HCT116 (cell line): ENCODE measurements at regions not wholly inside any gene's neighbourhood (a gene's known extent, or its start where the extent isn't known, plus 50 kb on each side); places are given as distances from the start of the nearest gene placed in this dataset.

Experiments used
- ELF1 ChIP-seq: IDR thresholded peaks from 2 replicates; pipeline ENCODE4 v1.6.1; 2012; ENCODE audit warnings: low read depth, borderline replicate concordance
- POLR2A ChIP-seq: IDR thresholded peaks from 2 replicates; pipeline ENCODE4 v1.7.0; 2011; ENCODE audit warnings: borderline replicate concordance; ENCODE audit not compliant: insufficient read depth, insufficient read length; ENCODE audit errors: extremely low read depth
- POLR2AphosphoS5 ChIP-seq: IDR thresholded peaks from 2 replicates; pipeline ENCODE4 v1.6.1; 2011; ENCODE audit warnings: mild to moderate bottlenecking, low read depth, low read length, moderate library complexity
- SIN3A ChIP-seq: IDR thresholded peaks from 2 replicates; pipeline ENCODE4 v1.6.1; 2012; ENCODE audit warnings: low read depth
- SP1 ChIP-seq: IDR thresholded peaks from 2 replicates; pipeline ENCODE4 v1.6.1; 2012; ENCODE audit warnings: low read depth
- YY1 ChIP-seq: IDR thresholded peaks from 2 replicates; pipeline ENCODE4 v1.6.1; 2011; ENCODE audit warnings: low read length, low read depth, moderate library complexity, mild to moderate bottlenecking; ENCODE audit not compliant: insufficient replicate concordance; ENCODE audit errors: extremely low read depth
- TF ChIP-seq, protein P1 (sequence below), 3 experiments: fragments of 200-600 bp in 1 of 3; sonication (generic) in 1 of 3; IDR thresholded peaks in 2 of 3; conservative IDR thresholded peaks in 1 of 3; 2 replicates each; pipeline ENCODE4 v1.5.1; 2012 to 2017; ENCODE audit warnings: low read depth in 2 of 3, low read length in 2 of 3, antibody characterized with exemption in 1 of 3, borderline replicate concordance in 1 of 3, control low read depth in 1 of 3, mild to moderate bottlenecking in 1 of 3, mixed read lengths in 1 of 3, mixed run types in 1 of 3, moderate library complexity in 1 of 3; ENCODE audit not compliant: insufficient read depth in 1 of 3
- TF ChIP-seq, protein P2 (sequence below): IDR thresholded peaks from 2 replicates; pipeline ENCODE4 v1.6.1; 2012

DNA sequence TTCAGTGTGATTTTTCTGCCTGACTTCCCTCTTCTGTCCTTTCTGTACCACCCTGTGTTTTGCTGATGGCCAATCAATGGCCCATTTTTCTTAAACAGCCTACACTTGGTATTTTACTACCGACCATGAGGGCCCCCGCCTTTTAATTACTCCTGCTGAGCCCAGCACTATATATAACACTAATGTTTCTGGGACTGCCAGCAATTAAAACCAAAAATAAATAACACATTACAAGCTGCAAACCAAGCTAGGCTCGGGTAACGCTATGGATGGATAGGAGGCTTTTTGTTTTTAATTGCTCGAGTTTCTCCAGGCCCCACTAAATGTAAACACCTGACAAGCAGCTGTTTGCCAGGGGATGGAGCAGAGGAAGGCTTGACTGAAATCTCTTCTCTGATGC is 915.4 kb upstream of the AUTS2 start:
- no peak for TF ChIP-seq SIN3A
- TF ChIP-seq, protein P1, sequence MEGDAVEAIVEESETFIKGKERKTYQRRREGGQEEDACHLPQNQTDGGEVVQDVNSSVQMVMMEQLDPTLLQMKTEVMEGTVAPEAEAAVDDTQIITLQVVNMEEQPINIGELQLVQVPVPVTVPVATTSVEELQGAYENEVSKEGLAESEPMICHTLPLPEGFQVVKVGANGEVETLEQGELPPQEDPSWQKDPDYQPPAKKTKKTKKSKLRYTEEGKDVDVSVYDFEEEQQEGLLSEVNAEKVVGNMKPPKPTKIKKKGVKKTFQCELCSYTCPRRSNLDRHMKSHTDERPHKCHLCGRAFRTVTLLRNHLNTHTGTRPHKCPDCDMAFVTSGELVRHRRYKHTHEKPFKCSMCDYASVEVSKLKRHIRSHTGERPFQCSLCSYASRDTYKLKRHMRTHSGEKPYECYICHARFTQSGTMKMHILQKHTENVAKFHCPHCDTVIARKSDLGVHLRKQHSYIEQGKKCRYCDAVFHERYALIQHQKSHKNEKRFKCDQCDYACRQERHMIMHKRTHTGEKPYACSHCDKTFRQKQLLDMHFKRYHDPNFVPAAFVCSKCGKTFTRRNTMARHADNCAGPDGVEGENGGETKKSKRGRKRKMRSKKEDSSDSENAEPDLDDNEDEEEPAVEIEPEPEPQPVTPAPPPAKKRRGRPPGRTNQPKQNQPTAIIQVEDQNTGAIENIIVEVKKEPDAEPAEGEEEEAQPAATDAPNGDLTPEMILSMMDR (IDR thresholded peaks at IDR 0.05 in 2 of 3, conservative IDR thresholded peaks at IDR 0.05 in 1 of 3; ENCODE audit: borderline replicate concordance in 1 of 3, insufficient read depth in 1 of 3, low read depth in 2 of 3, low read length in 2 of 3) = no peak
- TF ChIP-seq SP1 = no peak
- TF ChIP-seq POLR2AphosphoS5 = no peak
- no peak for TF ChIP-seq POLR2A
- TF ChIP-seq, protein P2, sequence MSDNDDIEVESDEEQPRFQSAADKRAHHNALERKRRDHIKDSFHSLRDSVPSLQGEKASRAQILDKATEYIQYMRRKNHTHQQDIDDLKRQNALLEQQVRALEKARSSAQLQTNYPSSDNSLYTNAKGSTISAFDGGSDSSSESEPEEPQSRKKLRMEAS = no peak
- TF ChIP-seq YY1 = no peak
- TF ChIP-seq ELF1 = no peak
